Inflammatory macrophage treated with lipopolysaccharide for 4 hours (primary cell): ENCODE measurements at regions not wholly inside any gene's neighbourhood (a gene's known extent, or its start where the extent isn't known, plus 50 kb on each side); places are given as distances from the start of the nearest gene placed in this dataset.

Source experiments
- DNase-seq: peaks from one replicate; pipeline ENCODE4 v3.0.0-alpha.2; 2020

GRCh38 chr9:97096793-97097192 is 57.9 kb upstream of the CTSV start:
- no peak for DNase-seq

GRCh38 chr9:97089361-97089760 is 50.4 kb upstream of the CTSV start:
- DNase-seq = peak; percentile 6
